GM19467 (cell line): ENCODE measurements at regions not wholly inside any gene's neighbourhood (a gene's known extent, or its start where the extent isn't known, plus 50 kb on each side); places are given as distances from the start of the nearest gene placed in this dataset.
"Not testable (repeated sequence)": the region's sequence is repeated elsewhere in the genome, so short reads cannot be mapped to it uniquely, and the experiment has no call there.

Experiments used
- ATAC-seq: cut with Tn5 transposase; IDR thresholded peaks from one replicate; pipeline ENCODE4 v1.9.1; 2021; ENCODE audit warnings: mild to moderate bottlenecking, moderate library complexity; ENCODE audit not compliant: unreplicated experiment

GRCh38 chr20:19834287-19834686 is 76.2 kb downstream of the RIN2 start:
- ATAC-seq, result no peak

- ATAC-seq, result no peak
Observed at GRCh38 chr20:19834783-19835182, 76.7 kb downstream of the RIN2 start.

- no peak for ATAC-seq
Observed at GRCh38 chr20:19835533-19836222, 77.6 kb downstream of the RIN2 start.

- no peak for ATAC-seq
Observed at GRCh38 chr20:19838468-19838867, 80.4 kb downstream of the RIN2 start.

DNA sequence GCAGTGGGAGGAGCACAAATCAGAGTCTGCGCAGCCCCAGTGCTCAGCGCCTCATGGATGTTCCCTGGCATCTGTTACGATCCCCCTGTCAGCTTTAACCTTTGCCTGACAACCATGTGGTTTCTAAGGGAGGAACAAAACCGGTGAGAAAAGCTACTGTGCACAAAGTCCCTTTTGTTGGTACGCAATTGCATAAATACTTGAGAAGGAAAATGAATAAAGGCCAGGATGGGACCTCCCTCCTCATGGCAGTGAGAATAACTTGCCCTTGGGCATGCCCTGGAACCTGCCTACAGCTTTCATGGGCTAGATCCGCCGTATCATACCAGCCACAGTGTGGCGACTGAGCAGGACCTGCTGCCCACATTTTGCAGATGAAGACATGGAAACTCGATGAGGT is 81.0 kb downstream of the RIN2 start:
- ATAC-seq, result no peak

DNA sequence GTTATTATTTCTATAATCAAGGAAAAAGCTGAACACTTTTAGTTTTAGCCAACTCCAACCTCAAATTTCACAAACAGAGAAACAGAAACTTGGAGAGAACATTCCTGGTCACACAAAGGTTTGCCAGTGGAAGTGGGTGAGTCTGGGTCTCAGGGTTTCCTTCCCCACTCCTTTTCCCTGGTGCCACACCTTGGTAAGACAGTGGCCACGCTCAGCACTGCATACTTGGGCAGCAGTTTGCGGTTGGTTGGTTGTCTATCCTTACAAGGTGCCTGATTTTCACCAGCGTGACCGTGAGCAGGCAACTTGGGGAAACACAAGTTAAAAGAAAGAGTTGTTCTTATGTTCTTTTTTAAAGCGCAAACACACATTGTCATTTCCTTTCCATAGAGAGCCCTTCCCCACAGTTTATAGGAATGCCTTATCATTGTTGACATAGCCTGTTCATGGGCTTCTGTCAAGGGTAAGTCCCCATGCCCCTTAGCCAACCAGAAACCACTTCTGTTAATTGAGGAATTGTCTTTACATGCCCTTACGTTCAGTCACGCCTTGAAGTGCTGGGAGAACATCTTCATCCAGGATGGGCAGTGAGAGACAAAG is 82.2 kb downstream of the RIN2 start:
- ATAC-seq, result no peak

- no peak for ATAC-seq
Observed at GRCh38 chr20:19841740-19842139, 83.7 kb downstream of the RIN2 start.

DNA sequence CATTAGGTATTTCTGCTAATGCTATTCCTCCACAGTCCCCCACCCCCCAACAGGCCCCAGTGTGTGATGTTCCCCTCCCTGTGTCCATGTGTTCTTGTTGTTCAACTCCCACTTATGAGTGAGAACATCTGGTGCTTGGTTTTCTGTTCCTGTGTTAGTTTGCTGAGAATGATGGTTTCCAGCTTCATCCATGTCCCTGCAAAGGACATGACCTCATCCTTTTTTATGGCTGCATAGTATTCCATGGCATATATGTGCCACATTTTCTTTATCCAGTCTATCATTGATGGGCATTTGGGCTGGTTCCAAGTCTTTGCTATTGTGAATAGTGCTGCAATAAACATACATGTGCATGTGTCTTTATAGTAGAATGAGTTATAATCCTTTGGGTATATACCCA is 86.8 kb downstream of the RIN2 start:
- ATAC-seq, result not testable (repeated sequence)

GRCh38 chr20:19847383-19847782 is 89.3 kb downstream of the RIN2 start:
- ATAC-seq, result no peak

- no peak for ATAC-seq
Observed at GRCh38 chr20:19849341-19850197, 91.5 kb downstream of the RIN2 start.

DNA sequence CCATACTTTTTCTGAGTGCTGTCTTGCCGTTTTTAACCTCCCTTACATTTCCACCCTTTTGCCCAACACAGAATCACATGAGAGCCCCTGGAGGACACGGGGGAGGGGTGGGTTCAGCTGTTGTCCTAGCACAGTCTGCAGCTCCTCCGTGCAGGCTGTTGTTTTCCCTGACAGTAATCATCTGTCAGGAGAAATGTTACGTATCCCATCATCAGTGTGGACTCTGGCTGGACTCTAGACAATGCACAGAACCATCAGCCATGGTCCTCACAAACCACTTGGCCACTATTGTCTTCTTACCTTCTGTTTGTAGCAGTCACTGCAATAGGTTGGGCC is 92.1 kb downstream of the RIN2 start:
- no peak for ATAC-seq

DNA sequence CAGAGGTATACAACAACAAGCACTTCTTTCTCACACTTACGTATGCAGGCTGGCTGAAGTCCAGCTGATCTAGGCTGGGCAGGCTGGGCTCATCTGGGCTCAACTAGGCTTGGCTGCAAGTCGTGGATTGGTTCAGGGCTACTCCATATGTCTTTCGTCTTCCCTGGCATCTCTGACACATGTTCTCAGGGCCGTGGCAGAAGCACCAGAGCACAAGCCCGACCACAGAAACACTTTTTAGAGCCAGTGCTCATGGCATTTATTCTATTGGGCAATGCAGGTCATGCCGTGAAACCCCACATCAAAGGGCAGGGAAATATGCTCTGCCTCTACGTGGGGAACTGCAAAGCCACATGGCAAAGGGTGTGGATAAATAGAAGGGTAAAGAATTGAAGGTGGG is 93.8 kb downstream of the RIN2 start:
- no peak for ATAC-seq

- ATAC-seq, result no peak
Observed at GRCh38 chr20:19855416-19855815, 97.4 kb downstream of the RIN2 start.

GRCh38 chr20:19858466-19859371 is 100.7 kb downstream of the RIN2 start:
- ATAC-seq, result no peak

DNA sequence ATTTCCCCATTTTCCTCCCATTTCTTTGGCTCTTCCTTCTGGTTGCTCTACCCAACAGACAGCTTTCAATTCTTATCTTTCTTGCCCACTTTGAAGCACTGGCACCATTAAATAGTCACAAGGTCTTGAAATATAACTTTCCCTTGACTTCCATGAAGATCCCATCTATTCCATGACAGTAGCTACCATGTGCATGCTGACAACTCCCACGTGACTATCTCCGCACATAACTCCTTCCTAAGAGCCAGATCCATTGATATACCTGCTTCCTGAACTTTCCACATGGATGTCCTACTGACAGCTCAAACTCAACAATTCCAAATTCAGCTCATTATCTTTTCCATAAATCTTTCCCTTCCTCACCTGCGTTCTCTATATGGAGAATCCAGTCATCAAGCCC is 101.4 kb downstream of the RIN2 start:
- no peak for ATAC-seq

DNA sequence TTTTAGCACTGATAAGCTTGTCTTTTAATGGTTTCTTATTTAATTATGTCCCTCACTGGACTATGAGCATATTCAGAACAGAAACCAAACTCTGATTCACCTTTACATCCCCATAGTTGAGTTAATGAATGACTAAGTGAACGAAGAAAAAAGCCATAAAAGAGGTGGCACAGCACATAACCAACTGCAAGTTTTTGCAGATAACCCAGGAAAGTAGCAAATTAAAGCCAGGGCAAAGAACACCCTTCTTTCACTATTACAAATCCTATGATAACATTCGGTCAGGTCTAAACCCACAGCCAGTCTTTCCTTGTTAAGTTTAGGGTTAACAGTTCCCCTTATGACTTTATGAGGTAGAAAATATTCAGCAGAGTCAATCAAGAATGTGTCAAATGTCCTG is 102.7 kb downstream of the RIN2 start:
- no peak for ATAC-seq

DNA sequence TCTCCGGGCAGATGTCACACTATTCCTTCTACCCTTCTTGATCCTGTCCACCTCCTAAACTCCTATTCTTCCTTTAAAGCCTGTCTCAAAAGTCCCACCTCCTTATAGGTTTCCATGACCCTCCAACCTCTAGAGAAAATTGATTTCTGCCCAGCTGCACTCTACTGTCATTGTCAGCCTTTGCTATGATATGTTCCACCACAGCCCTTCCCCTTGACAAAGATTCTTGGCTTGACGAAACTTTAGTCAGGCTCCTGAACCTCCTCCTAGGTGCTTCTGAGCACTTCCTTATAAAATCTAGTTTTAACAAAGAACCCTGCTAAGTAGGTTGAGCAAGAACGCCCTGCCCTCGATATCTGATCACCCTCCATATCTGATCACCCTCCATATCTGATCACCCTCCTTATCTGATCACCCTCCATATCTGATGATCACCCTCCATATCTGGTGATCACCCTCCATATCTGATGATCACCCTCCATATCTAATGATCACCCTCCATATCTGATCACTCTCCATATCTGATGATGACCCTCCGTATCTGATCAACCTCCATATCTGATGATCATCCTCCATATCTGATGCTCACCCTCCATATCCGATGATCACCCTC is 103.2 kb downstream of the RIN2 start:
- no peak for ATAC-seq

GRCh38 chr20:19864130-19864529 is 106.1 kb downstream of the RIN2 start:
- ATAC-seq, result no peak

DNA sequence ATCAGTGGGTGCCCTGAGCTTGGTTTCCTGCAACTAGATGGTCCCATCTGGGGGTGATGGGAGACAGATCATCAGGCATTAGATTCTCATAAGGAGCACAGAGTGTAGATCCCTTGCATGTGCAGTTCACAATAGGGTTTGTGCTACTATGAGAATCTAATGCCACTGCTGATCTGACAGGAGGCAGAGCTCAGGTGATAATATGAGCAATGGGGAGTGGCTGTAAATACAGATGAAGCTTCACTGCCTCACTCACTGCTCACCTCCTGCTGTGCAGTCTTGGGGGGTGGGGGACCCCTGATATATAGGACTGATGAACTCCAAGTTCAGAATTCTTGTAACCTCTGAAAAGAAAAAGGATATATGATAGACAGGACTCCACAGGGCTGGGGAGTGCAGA is 108.0 kb downstream of the RIN2 start:
- ATAC-seq, result no peak

GRCh38 chr20:19867074-19867473 is 109.0 kb downstream of the RIN2 start:
- ATAC-seq, result no peak

DNA sequence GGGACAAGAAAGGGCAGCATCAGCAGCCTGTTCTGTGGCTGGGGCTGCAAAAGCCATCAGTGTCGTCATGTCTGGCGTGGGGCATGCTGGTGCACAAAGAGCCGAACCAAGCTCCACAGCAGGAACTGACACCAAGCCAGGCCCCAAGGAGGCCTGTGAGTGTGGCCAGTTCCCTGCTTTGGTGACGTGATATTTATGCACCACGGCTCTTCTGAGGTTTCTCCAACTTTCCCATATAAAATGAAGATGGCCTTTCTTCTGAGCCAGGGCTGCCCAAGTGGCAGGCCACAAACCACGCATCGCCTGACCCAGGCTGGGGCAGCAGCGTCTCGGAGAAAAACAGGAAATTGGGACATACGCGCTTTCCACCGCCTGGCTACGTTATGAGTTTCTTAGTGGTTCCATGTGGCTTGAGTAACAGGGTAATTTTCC is 109.9 kb downstream of the RIN2 start:
- no peak for ATAC-seq
